GM12872 (cell line): ENCODE measurements at regions not wholly inside any gene's neighbourhood (a gene's known extent, or its start where the extent isn't known, plus 50 kb on each side); places are given as distances from the start of the nearest gene placed in this dataset.

Source experiments
- CTCF ChIP-seq: IDR thresholded peaks from 3 replicates; pipeline ENCODE4 v1.5.1; 2011; ENCODE audit warnings: low read depth, mild to moderate bottlenecking, low read length, moderate library complexity; ENCODE audit not compliant: insufficient read depth

- no peak for TF ChIP-seq CTCF
Observed at GRCh38 chr1:30414086-30414850, 309.1 kb downstream of the MATN1 start.

- no peak for TF ChIP-seq CTCF
Observed at GRCh38 chr1:30413606-30414005, 309.8 kb downstream of the MATN1 start.

GRCh38 chr1:30413111-30413440 lies 310.3 kb downstream of the MATN1 start:
- TF ChIP-seq CTCF: no peak

- TF ChIP-seq CTCF: no peak
Observed at GRCh38 chr1:30412241-30413110, 310.9 kb downstream of the MATN1 start.

GRCh38 chr1:30411206-30411605 lies 312.2 kb downstream of the MATN1 start:
- no peak for TF ChIP-seq CTCF

- no peak for TF ChIP-seq CTCF
Observed at GRCh38 chr1:30410153-30410851, 313.1 kb downstream of the MATN1 start.
